Prostate gland (tissue), 2 donors: ENCODE measurements at regions not wholly inside any gene's neighbourhood (a gene's known extent, or its start where the extent isn't known, plus 50 kb on each side); places are given as distances from the start of the nearest gene placed in this dataset.

Experiments
- DNase-seq: peaks from one replicate; pipeline ENCODE4 v3.0.0-alpha.2; 2019; ENCODE audit warnings: low spot score
- H3K27ac ChIP-seq, 2 donors: fragments of 200-600 bp; sonication (generic); 2 replicates each; pipeline ENCODE4 v1.5.1; 2017 to 2019
- H3K27me3 ChIP-seq: fragments of 200-600 bp; sonication (generic); replicated peaks from 2 replicates; pipeline ENCODE4 v1.5.1; 2019; ENCODE audit not compliant: insufficient read depth
- H3K36me3 ChIP-seq, 2 donors: fragments of 200-600 bp; sonication (generic); 1 replicate in 1 of 2; 2 replicates in 1 of 2; pipeline versions ENCODE4 v1.5.1 to v1.8.1; 2017 to 2019
- H3K4me1 ChIP-seq: fragments of 200-600 bp; sonication (generic); replicated peaks from 2 replicates; pipeline ENCODE4 v1.5.1; 2019
- H3K4me3 ChIP-seq, 2 donors: fragments of 200-600 bp; sonication (generic); 2 replicates each; pipeline ENCODE4 v1.5.1; 2017 to 2019
- H3K9me3 ChIP-seq: fragments of 200-600 bp; sonication (generic); 2 replicates; pipeline ENCODE4 v1.5.1; 2017
- POLR2A ChIP-seq: fragments of 450-650 bp; IDR thresholded peaks from one replicate; pipeline ENCODE4 v1.6.1; 2016; ENCODE audit warnings: antibody characterized with exemption, mild to moderate bottlenecking
- POLR2AphosphoS5 ChIP-seq: sonication (generic); formaldehyde crosslinking; IDR thresholded peaks from one replicate; pipeline ENCODE4 v1.6.1; 2017; ENCODE audit warnings: antibody characterized with exemption
- WGBS: methylation state at CpG from one replicate; pipeline ENCODE4 v1.1.5; 2018; 5-methylcytosine and 5-hydroxymethylcytosine counted together
- intact Hi-C: fragments of 100-400 bp; cut with DNase I; formaldehyde crosslinking; loops from one replicate; pipeline ENCODE4 v1.14.2; 2022
- TF ChIP-seq, protein P1 (sequence below), 4 experiments: fragments of 200-600 bp in 2 of 4; fragments of 450-650 bp in 2 of 4; sonication (generic) in 2 of 4; IDR thresholded peaks; 1 replicate in 3 of 4; 2 replicates in 1 of 4; pipeline ENCODE4 v1.5.1; 2016 to 2019; ENCODE audit warnings: antibody characterized with exemption in 4 of 4, mild to moderate bottlenecking in 2 of 4, moderate library complexity in 2 of 4

DNA sequence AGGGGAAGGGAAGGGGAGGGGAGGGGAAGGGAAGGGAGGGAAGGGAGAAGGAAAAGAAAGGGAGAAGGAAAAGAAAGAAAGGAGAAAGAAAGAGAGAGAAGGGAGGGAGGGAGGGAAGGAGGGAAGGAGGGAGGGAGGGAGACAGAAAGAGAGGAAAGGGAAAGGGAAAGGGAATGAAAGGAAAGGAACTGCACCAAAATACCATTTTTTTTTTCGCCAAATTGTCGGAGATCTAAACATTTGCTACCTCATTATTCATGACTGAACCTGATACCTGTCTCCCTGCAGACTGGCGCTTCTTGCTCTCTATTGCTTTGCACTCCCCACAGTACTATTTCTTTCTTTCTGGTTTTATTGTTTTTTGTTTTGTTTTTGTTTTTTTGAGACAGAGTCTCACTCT lies 117.3 kb upstream of the LGSN start:
- 83% methylated on average over 3 of the region's 3 CpGs for WGBS

GRCh38 chr6:63440057-63440456 lies 120.3 kb upstream of the LGSN start:
- Histone ChIP-seq H3K4me3 (no peak overlapping the region), H3K9me3 (no peaks in the 10 kb centered on the region), H3K4me1 (no peaks in the 10 kb centered on the region), H3K27me3 (no peaks in the 10 kb centered on the region), H3K27ac (no peak overlapping the region), H3K36me3 (no peaks in the 10 kb centered on the region)
- TF ChIP-seq, protein P1, sequence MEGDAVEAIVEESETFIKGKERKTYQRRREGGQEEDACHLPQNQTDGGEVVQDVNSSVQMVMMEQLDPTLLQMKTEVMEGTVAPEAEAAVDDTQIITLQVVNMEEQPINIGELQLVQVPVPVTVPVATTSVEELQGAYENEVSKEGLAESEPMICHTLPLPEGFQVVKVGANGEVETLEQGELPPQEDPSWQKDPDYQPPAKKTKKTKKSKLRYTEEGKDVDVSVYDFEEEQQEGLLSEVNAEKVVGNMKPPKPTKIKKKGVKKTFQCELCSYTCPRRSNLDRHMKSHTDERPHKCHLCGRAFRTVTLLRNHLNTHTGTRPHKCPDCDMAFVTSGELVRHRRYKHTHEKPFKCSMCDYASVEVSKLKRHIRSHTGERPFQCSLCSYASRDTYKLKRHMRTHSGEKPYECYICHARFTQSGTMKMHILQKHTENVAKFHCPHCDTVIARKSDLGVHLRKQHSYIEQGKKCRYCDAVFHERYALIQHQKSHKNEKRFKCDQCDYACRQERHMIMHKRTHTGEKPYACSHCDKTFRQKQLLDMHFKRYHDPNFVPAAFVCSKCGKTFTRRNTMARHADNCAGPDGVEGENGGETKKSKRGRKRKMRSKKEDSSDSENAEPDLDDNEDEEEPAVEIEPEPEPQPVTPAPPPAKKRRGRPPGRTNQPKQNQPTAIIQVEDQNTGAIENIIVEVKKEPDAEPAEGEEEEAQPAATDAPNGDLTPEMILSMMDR (IDR thresholded peaks at IDR 0.05), result no peak
- TF ChIP-seq POLR2A (no peak), POLR2AphosphoS5 (no peak)
- intact Hi-C loops, result no loop called here
- 59% methylated on average over 7 of the region's 7 CpGs for WGBS
- DNase-seq, result no peak

More for the DNA sequence above, 117.3 kb upstream of the LGSN start:
- H3K36me3 ChIP-seq, result no peaks in the 10 kb centered on the region
- no peak overlapping the region for H3K27ac ChIP-seq
- no peak for DNase-seq
- intact Hi-C loops, result no loop called here
- no peaks in the 10 kb centered on the region for H3K4me1 ChIP-seq
- H3K9me3 ChIP-seq, result no peaks in the 10 kb centered on the region
- H3K4me3 ChIP-seq, result no peak overlapping the region
- no peaks in the 10 kb centered on the region for H3K27me3 ChIP-seq
- TF ChIP-seq, protein P1 (IDR thresholded peaks at IDR 0.05), result no peak
- TF ChIP-seq POLR2A (no peak), POLR2AphosphoS5 (no peak)

GRCh38 chr6:63440594-63440993 lies 120.8 kb upstream of the LGSN start:
- intact Hi-C loops, result no loop called here
- 91% methylated on average over 16 of the region's 16 CpGs for WGBS
- no peak for TF ChIP-seq POLR2A
- no peak for TF ChIP-seq POLR2AphosphoS5
- TF ChIP-seq, protein P1 (IDR thresholded peaks at IDR 0.05), result no peak
- Histone ChIP-seq H3K4me3 (no peak overlapping the region), H3K27me3 (no peaks in the 10 kb centered on the region), H3K36me3 (no peaks in the 10 kb centered on the region), H3K27ac (no peak overlapping the region), H3K9me3 (no peaks in the 10 kb centered on the region), H3K4me1 (no peaks in the 10 kb centered on the region)
- DNase-seq, result no peak

DNA sequence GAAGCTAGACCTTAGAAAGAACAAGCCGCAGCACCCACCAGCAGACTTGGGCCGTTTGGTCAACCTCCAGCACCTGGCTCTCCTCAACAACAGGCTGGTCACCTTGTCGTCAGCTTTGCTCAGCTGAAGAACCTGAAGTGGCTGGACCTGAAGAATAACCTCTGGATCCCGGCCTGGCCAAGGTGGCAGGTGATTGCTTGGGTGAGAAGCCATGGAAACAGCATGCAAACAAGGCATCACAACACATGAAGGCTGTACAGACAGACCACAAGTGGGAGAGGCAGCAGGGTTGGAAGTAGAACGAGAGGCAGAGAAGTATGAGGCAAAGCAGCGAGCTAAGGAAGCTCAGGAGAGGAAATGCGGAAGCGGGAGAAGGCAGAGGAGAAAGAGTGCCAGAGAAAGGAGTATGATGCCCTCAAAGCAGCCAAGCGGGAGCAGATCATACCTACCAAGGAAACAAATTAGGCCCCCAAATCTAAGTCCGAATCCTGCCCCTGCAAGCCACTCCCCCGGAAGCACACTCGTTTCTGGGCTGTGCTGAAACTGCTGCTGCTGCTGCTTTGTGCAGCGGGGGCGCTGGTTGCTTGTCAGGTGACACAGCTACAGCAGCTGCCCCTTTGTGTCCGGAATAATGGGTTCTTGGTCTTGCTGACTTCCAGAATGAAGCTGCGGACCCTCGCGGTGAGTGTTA lies 121.6 kb upstream of the LGSN start:
- 92% methylated on average over 18 of the region's 18 CpGs for WGBS
- Histone ChIP-seq H3K9me3 (no peaks in the 10 kb centered on the region), H3K4me1 (no peaks in the 10 kb centered on the region), H3K27me3 (no peaks in the 10 kb centered on the region), H3K36me3 (no peaks in the 10 kb centered on the region), H3K4me3 (no peak overlapping the region), H3K27ac (no peak overlapping the region)
- no peak for DNase-seq
- intact Hi-C loops, result no loop called here
- no peak for TF ChIP-seq POLR2A
- TF ChIP-seq POLR2AphosphoS5, result no peak
- TF ChIP-seq, protein P1 (IDR thresholded peaks at IDR 0.05), result no peak

DNA sequence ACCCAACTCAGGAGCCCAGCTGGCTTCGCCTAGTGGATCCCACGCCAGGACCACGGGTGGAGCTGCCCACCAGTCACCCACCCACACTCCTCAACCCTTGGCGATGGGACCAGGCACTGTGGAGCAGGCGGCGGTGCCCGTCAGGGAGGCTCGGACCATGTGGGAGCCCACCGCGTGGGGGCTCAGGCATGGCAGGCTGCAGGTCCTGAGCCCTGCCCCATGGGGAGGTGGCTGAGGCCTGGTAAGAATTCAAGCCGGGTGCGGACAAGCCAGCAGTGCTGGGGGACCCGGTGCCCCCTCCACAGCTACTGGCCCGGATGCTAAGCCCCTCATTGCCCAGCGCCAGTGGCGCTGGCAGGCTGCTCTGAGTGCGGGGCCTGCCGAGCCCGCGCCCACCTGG lies 123.1 kb upstream of the LGSN start:
- H3K9me3 ChIP-seq, result no peaks in the 10 kb centered on the region
- no peak overlapping the region for H3K4me3 ChIP-seq

More for the DNA sequence above, 123.1 kb upstream of the LGSN start:
- intact Hi-C loops, result no loop called here
- Histone ChIP-seq H3K4me1 (no peaks in the 10 kb centered on the region), H3K27ac (no peak overlapping the region), H3K27me3 (no peaks in the 10 kb centered on the region), H3K36me3 (no peaks in the 10 kb centered on the region)
- TF ChIP-seq, protein P1 (IDR thresholded peaks at IDR 0.05), result no peak
- DNase-seq, result no peak
- WGBS, result 97% methylated on average over 20 of the region's 20 CpGs
